ENCODE measurements at regions not wholly inside any gene's neighbourhood (a gene's known extent, or its start where the extent isn't known, plus 50 kb on each side); places are given as distances from the start of the nearest gene placed in this dataset.

GRCh38 chr6:40263970-40264369 lies 323.2 kb downstream of the LRFN2 start:
- intact Hi-C loops (cut with DNase I): no loop called here
- TF ChIP-seq CTCF (IDR thresholded peaks at IDR 0.05) (no peak), POLR2A (IDR thresholded peaks at IDR 0.05) (no peak)
- WGBS, 2 donors: 40 to 67% methylated on average over 1 to 2 of the region's 2 CpGs
- Histone ChIP-seq H3K27ac (no peak overlapping the region), H3K36me3 (no peaks in the 10 kb centered on the region), H3K27me3 (no peaks in the 10 kb centered on the region), H3K9me3 (no peaks in the 10 kb centered on the region), H3K4me1 (peaks cover 0 to 3% of the 10 kb centered on the region in 2 donors), H3K4me3 (replicated peaks in 1 of 3) (no peak overlapping the region)
- DNase-seq: no peak

- intact Hi-C loops (cut with DNase I): no loop called here
- Histone ChIP-seq H3K36me3 (no peaks in the 10 kb centered on the region), H3K4me1 (peaks cover 0 to 3% of the 10 kb centered on the region in 2 donors), H3K27me3 (no peaks in the 10 kb centered on the region), H3K4me3 (replicated peaks in 1 of 3) (no peak overlapping the region), H3K27ac (no peak overlapping the region), H3K9me3 (no peaks in the 10 kb centered on the region)
- no peak for DNase-seq
- TF ChIP-seq POLR2A (IDR thresholded peaks at IDR 0.05) (no peak), CTCF (IDR thresholded peaks at IDR 0.05) (no peak)
- 100% methylated on average over 1 of the region's 1 CpG for WGBS, 2 donors
These were observed 324.8 kb downstream of the LRFN2 start for GRCh38 chr6:40262363-40262762.

GRCh38 chr6:40258531-40258930 lies 324.3 kb upstream of the MOCS1 start:
- Histone ChIP-seq H3K4me3 (replicated peaks in 1 of 3) (no peak overlapping the region), H3K36me3 (no peaks in the 10 kb centered on the region), H3K4me1 (peaks cover 0 to 12% of the 10 kb centered on the region in 2 donors), H3K27ac (no peak overlapping the region), H3K9me3 (no peaks in the 10 kb centered on the region), H3K27me3 (no peaks in the 10 kb centered on the region)
- TF ChIP-seq POLR2A (IDR thresholded peaks at IDR 0.05) (no peak), CTCF (IDR thresholded peaks at IDR 0.05) (no peak)
- DNase-seq: no peak
- intact Hi-C loops (cut with DNase I): no loop called here
- 65 to 86% methylated on average over 5 of the region's 5 CpGs for whole genome bisulfite sequencing, 2 donors

- WGBS, 2 donors: 88 to 100% methylated on average over 1 of the region's 1 CpG
- H3K9me3 ChIP-seq: no peaks in the 10 kb centered on the region
- intact Hi-C loops (cut with DNase I): no loop called here
- peaks cover 0 to 15% of the 10 kb centered on the region in 2 donors for H3K4me1 ChIP-seq
- H3K36me3 ChIP-seq: no peaks in the 10 kb centered on the region
- DNase-seq: peak; percentile 27 to 39
- TF ChIP-seq CTCF (IDR thresholded peaks at IDR 0.05) (no peak), POLR2A (IDR thresholded peaks at IDR 0.05) (no peak)
- no peaks in the 10 kb centered on the region for H3K27me3 ChIP-seq
- no peak overlapping the region for H3K27ac ChIP-seq
- H3K4me3 ChIP-seq (replicated peaks in 1 of 3): no peak overlapping the region
These were observed 322.6 kb upstream of the MOCS1 start for GRCh38 chr6:40256831-40257230.

- intact Hi-C loops (cut with DNase I): no loop called here
- WGBS, 2 donors: 56 to 60% methylated on average over 2 of the region's 2 CpGs
- Histone ChIP-seq H3K27me3 (no peaks in the 10 kb centered on the region), H3K4me1 (peaks cover 0 to 19% of the 10 kb centered on the region in 2 donors), H3K36me3 (no peaks in the 10 kb centered on the region), H3K9me3 (no peaks in the 10 kb centered on the region), H3K27ac (no peak overlapping the region), H3K4me3 (replicated peaks in 1 of 3) (no peak overlapping the region)
- DNase-seq: no peak
- no peak for TF ChIP-seq CTCF (IDR thresholded peaks at IDR 0.05)
These were observed 322.0 kb upstream of the MOCS1 start for GRCh38 chr6:40256224-40256623.
